BLaER1 treated with 17β-estradiol and CSF1 and Interleukin-3, amounts not matched to agents 10 nM and 100 nM (cell line): ENCODE measurements at regions not wholly inside any gene's neighbourhood (a gene's known extent, or its start where the extent isn't known, plus 50 kb on each side); places are given as distances from the start of the nearest gene placed in this dataset.
"Not testable (repeated sequence)": the region's sequence is repeated elsewhere in the genome, so short reads cannot be mapped to it uniquely, and the experiment has no call there.

Source experiments
- H3K27ac ChIP-seq, 11 experiments: shearing (Covaris generic); formaldehyde crosslinking; 2 replicates each; pipeline ENCODE4 v1.8.1; 2022
- H3K27me3 ChIP-seq, 11 experiments: shearing (Covaris generic); formaldehyde crosslinking; 2 replicates each; pipeline ENCODE4 v1.8.1; 2022
- H3K36me3 ChIP-seq, 11 experiments: shearing (Covaris generic); formaldehyde crosslinking; 2 replicates each; pipeline ENCODE4 v1.8.1; 2022
- H3K4me1 ChIP-seq, 10 experiments: shearing (Covaris generic); formaldehyde crosslinking; 2 replicates each; pipeline ENCODE4 v1.8.1; 2022
- H3K4me2 ChIP-seq, 11 experiments: shearing (Covaris generic); formaldehyde crosslinking; 2 replicates each; pipeline ENCODE4 v1.8.1; 2022
- H3K4me3 ChIP-seq, 10 experiments: shearing (Covaris generic); formaldehyde crosslinking; 2 replicates each; pipeline ENCODE4 v1.8.1; 2022
- H3K9ac ChIP-seq, 11 experiments: shearing (Covaris generic); formaldehyde crosslinking; 2 replicates each; pipeline ENCODE4 v1.8.1; 2022
- H3K9me3 ChIP-seq, 11 experiments: shearing (Covaris generic); formaldehyde crosslinking; replicated peaks in 1 of 11; 2 replicates each; pipeline ENCODE4 v1.8.1; 2022
- H4K20me1 ChIP-seq, 11 experiments: shearing (Covaris generic); formaldehyde crosslinking; 2 replicates each; pipeline ENCODE4 v1.8.1; 2022
- Cebpa-rat ChIP-seq, 11 experiments: shearing (Covaris generic); IDR thresholded peaks; 2 replicates each; pipeline ENCODE4 v1.8.1; 2022

- Histone ChIP-seq H3K4me1 (no peaks in the 10 kb centered on the region), H4K20me1 (no peaks in the 10 kb centered on the region), H3K9me3 (no peaks in the 10 kb centered on the region), H3K27ac (no peak overlapping the region), H3K36me3 (no peaks in the 10 kb centered on the region), H3K9ac (no peak overlapping the region), H3K4me2 (no peak overlapping the region), H3K4me3 (no peak overlapping the region), H3K27me3 (no peaks in the 10 kb centered on the region)
- TF ChIP-seq Cebpa-rat (IDR thresholded peaks at IDR 0.05): no peak
These were observed 459.8 kb downstream of the STK39 start for GRCh38 chr2:167787562-167787961.

- no peaks in the 10 kb centered on the region for H3K9me3 ChIP-seq
- no peak overlapping the region for H3K4me3 ChIP-seq
- no peak overlapping the region for H3K9ac ChIP-seq
- no peak overlapping the region for H3K27ac ChIP-seq
- H3K36me3 ChIP-seq: no peaks in the 10 kb centered on the region
- H3K4me2 ChIP-seq: no peak overlapping the region
- H4K20me1 ChIP-seq: no peaks in the 10 kb centered on the region
- H3K27me3 ChIP-seq: no peaks in the 10 kb centered on the region
- no peaks in the 10 kb centered on the region for H3K4me1 ChIP-seq
- TF ChIP-seq Cebpa-rat (IDR thresholded peaks at IDR 0.05): no peak
These were observed 460.4 kb downstream of the STK39 start for GRCh38 chr2:167787021-167787420.

DNA sequence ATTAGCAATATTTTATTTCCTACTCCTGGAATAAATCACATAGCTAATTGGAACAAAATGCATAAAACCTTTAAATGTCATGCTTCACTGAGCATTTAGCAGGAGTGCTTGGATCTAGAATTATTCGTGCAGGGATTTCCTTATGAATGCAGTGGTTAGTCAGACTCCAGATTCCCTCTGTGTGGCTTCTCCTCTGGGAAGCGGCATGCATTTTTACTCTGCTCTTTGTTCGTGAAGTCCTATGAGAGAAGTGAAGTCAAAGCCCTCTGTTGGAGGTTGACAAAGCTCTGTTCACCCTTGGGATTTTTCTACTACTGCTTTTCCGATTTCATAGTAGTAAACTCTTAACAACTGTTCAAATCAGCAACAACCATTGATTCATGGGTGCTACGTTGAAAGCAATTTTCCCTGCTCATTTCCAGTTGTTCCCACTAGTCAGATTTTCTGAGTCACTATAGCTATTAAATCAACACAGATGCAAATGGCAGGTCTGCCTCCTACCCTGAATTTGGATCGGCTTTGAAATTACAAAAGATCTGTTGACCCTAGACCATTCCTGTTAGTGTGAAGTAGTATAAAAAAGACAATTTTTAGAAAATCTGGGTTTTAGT lies 461.7 kb downstream of the STK39 start:
- no peak overlapping the region for H3K4me3 ChIP-seq
- no peak overlapping the region for H3K9ac ChIP-seq
- no peaks in the 10 kb centered on the region for H4K20me1 ChIP-seq
- no peaks in the 10 kb centered on the region for H3K4me1 ChIP-seq
- H3K9me3 ChIP-seq: no peaks in the 10 kb centered on the region
- H3K27ac ChIP-seq: no peak overlapping the region
- no peak overlapping the region for H3K4me2 ChIP-seq
- no peak for TF ChIP-seq Cebpa-rat (IDR thresholded peaks at IDR 0.05)
- H3K36me3 ChIP-seq: no peaks in the 10 kb centered on the region
- H3K27me3 ChIP-seq: no peaks in the 10 kb centered on the region

- H3K4me2 ChIP-seq: no peak overlapping the region
- no peaks in the 10 kb centered on the region for H3K4me1 ChIP-seq
- H3K9ac ChIP-seq: no peak overlapping the region
- H4K20me1 ChIP-seq: no peaks in the 10 kb centered on the region
- no peaks in the 10 kb centered on the region for H3K36me3 ChIP-seq
- no peak overlapping the region for H3K27ac ChIP-seq
- H3K4me3 ChIP-seq: no peak overlapping the region
- H3K27me3 ChIP-seq: no peaks in the 10 kb centered on the region
- no peak for TF ChIP-seq Cebpa-rat (IDR thresholded peaks at IDR 0.05)
- H3K9me3 ChIP-seq: no peaks in the 10 kb centered on the region
These were observed 463.3 kb downstream of the STK39 start for GRCh38 chr2:167784084-167784425.

DNA sequence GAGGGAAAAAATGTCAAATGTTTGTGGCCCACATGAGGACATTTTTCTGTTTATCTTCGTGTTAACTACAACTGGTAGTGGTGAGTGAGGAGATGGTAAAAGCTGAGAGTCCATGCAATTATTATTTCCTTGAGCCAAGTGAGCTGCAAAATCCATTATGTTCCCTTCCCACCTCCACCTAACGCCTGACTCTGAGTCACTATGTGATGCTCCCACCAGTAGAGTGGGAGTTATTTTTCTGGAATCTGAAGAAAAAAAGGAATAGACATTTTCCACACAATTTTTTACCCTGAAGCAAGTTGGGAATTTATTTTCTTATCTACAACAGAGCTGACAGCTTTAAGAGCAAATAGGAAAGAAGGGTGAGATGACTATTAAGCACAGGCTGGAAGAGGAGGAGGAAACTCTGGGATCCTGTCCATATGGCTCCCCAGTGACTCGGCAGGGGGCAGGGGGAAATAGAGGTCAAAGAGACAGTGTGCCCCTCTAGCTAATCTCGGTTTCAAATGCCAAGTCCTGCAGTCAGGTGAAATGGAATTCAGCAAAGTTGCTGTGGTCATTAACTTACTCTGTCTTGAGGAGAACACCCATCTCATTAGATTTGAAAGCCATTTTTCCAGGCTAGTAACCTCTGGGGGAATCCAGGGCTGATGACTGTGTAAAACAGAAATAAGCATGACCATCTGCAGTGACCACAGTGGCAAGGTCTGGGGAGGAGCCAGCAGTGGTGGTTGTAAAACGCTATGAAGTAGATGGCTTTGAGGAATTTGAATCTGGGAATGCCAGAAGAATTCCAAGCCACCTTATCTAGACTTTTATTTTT lies 463.9 kb downstream of the STK39 start:
- H3K4me3 ChIP-seq: no peak overlapping the region
- no peaks in the 10 kb centered on the region for H3K36me3 ChIP-seq
- H3K9me3 ChIP-seq: no peaks in the 10 kb centered on the region
- no peaks in the 10 kb centered on the region for H4K20me1 ChIP-seq
- H3K27me3 ChIP-seq: no peaks in the 10 kb centered on the region
- H3K27ac ChIP-seq: no peak overlapping the region
- H3K4me1 ChIP-seq: no peaks in the 10 kb centered on the region
- no peak for TF ChIP-seq Cebpa-rat (IDR thresholded peaks at IDR 0.05)
- no peak overlapping the region for H3K9ac ChIP-seq
- no peak overlapping the region for H3K4me2 ChIP-seq

DNA sequence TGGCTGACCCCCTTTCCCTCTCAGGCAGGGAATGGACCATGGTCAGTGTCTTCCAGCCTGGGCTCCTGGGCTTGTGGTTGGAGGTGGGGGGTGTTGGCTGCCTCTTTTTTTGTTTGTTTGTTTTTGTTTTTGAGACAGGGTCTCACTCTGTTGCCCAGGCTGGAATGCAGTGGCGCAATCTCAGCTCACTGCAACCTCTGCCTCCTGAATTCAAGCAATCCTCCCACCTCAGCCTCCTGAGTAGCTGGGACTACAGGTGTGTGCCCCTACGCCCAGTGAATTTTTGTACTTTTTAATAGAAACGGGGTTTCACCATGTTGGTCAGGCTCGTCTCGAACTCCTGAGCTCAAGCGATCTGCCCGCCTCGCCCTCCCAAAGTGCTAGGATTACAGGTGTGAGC lies 465.8 kb downstream of the STK39 start:
- H3K4me3 ChIP-seq, H3K36me3 ChIP-seq, H3K9me3 ChIP-seq, H3K4me2 ChIP-seq, H4K20me1 ChIP-seq, H3K4me1 ChIP-seq, H3K27me3 ChIP-seq, H3K27ac ChIP-seq, H3K9ac ChIP-seq: not testable (repeated sequence)

- Histone ChIP-seq H3K9me3 (no peaks in the 10 kb centered on the region), H3K36me3 (no peaks in the 10 kb centered on the region), H3K4me2 (no peak overlapping the region), H3K27me3 (no peaks in the 10 kb centered on the region), H3K4me1 (no peaks in the 10 kb centered on the region), H4K20me1 (no peaks in the 10 kb centered on the region), H3K9ac (no peak overlapping the region), H3K27ac (no peak overlapping the region), H3K4me3 (no peak overlapping the region)
- TF ChIP-seq Cebpa-rat (IDR thresholded peaks at IDR 0.05): no peak
These were observed 471.0 kb downstream of the STK39 start for GRCh38 chr2:167776359-167776758.

DNA sequence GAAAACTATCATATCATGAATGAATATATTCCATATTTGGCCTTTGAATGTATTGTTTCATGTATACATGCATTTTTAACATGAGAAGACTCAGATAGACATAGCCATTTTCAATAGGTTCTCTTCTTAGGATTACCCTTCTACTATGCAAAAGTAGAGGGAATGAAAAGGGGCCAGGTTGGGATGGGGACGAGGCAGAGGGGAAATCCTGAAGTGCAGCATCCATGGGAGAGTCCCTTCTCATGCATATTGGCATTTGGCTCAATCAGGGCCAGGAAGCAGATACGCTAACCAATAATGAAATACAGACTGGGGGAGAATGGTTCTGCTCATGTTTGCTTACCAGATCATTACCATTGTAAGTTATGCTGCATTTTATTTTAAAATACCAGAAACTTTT lies 475.8 kb downstream of the STK39 start:
- TF ChIP-seq Cebpa-rat (IDR thresholded peaks at IDR 0.05): no peak
- no peaks in the 10 kb centered on the region for H3K27me3 ChIP-seq

DNA sequence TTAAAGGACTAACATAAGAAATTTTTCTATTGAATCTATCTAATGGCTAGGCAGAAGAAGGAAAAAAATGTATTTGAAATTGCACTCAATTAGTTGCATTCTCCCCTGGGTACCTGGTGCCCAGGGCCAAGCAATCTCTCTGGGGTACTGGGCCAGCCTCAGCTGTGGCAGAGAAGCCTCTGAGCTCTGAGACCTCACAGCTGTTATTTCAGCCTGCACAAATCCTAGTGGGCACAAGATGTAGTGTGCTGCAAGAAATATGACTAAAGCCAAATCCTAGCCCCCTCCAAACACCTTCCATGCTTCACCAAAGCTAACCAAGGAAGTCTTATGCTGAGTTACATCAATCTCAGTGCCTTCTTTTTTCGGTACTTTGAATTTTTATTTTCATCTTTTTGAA lies 478.4 kb downstream of the STK39 start:
- Histone ChIP-seq H4K20me1 (no peaks in the 10 kb centered on the region), H3K27me3 (no peaks in the 10 kb centered on the region), H3K4me2 (no peak overlapping the region), H3K27ac (no peak overlapping the region), H3K9ac (no peak overlapping the region), H3K4me3 (no peak overlapping the region), H3K9me3 (no peaks in the 10 kb centered on the region), H3K4me1 (no peaks in the 10 kb centered on the region), H3K36me3 (no peaks in the 10 kb centered on the region)
- no peak for TF ChIP-seq Cebpa-rat (IDR thresholded peaks at IDR 0.05)

More for the DNA sequence above, 475.8 kb downstream of the STK39 start:
- no peak overlapping the region for H3K4me2 ChIP-seq
- no peak overlapping the region for H3K4me3 ChIP-seq
- H3K9me3 ChIP-seq: no peaks in the 10 kb centered on the region
- no peak overlapping the region for H3K9ac ChIP-seq
- H4K20me1 ChIP-seq: no peaks in the 10 kb centered on the region
- no peaks in the 10 kb centered on the region for H3K36me3 ChIP-seq
- H3K4me1 ChIP-seq: no peaks in the 10 kb centered on the region
- no peak overlapping the region for H3K27ac ChIP-seq

DNA sequence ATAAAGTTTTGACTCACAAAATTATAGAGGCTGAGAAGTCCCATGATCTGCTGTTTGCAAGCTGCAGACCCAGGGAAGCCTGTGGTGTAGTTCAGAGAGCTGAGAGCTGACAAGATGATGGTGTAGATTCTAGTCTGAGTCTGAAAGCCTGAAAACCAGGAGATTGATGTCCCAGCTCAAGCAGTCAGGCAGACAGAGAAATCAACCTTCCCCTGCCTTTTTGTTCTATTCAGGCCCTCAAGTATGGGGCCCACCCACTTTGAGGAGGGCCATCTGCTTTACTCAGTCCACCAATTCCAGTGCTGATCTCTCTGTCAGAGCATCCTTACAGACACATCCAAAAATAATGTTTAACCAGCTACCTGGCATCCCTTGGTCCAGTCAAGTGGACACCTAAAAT lies 479.6 kb downstream of the STK39 start:
- H3K9ac ChIP-seq: no peak overlapping the region
- H3K9me3 ChIP-seq: no peaks in the 10 kb centered on the region
- no peaks in the 10 kb centered on the region for H4K20me1 ChIP-seq
- no peaks in the 10 kb centered on the region for H3K27me3 ChIP-seq
- H3K36me3 ChIP-seq: no peaks in the 10 kb centered on the region
- H3K4me1 ChIP-seq: no peaks in the 10 kb centered on the region
- no peak overlapping the region for H3K4me2 ChIP-seq
- TF ChIP-seq Cebpa-rat (IDR thresholded peaks at IDR 0.05): no peak
- no peak overlapping the region for H3K27ac ChIP-seq
- H3K4me3 ChIP-seq: no peak overlapping the region
